ENCODE measurements at regions not wholly inside any gene's neighbourhood (a gene's known extent, or its start where the extent isn't known, plus 50 kb on each side); places are given as distances from the start of the nearest gene placed in this dataset.

DNA sequence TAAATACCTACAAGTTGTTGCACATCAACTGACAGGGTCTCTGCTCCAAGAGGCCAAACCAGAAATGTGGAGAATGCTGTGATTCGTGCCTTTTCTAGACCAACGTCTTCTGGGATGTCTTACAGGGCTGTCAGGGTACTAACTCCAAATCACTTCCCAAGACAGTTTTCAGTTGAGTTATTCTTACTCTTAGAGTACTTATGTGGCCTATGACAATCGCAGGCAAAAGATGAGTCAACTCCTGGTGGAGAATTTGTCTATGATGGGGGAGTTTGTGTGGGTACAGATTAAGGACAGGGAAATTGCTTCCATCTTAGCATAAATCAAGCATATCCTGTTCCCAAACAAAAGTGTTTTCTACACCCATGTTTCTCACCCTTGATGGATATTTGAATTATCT lies 734.8 kb downstream of the TNS3 start:
- no peak overlapping the region for H3K4me3 ChIP-seq (ENCODE audit: low read depth, low read length)

DNA sequence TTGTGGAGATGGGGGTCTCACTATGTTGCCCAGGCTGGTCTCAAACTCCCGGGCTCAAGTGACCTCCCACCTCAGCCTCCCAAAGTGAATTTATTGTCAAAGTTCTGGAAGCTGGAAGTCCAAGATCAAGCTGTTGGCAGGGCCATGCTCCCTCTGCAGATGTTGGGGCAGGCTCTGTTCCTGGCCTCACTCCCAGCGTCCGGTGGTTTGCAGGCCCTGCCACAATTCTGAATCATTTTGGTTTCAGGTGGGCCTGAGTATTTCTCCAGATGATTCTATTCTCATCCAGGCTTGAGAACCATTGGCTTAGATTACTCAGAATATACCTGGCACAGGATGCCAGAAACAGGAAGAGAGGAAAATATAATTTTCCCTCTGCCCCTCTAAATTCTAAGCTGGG lies 737.4 kb downstream of the TNS3 start:
- DNase-seq (ENCODE audit: low read depth) = no peak
- TF ChIP-seq, protein P1, sequence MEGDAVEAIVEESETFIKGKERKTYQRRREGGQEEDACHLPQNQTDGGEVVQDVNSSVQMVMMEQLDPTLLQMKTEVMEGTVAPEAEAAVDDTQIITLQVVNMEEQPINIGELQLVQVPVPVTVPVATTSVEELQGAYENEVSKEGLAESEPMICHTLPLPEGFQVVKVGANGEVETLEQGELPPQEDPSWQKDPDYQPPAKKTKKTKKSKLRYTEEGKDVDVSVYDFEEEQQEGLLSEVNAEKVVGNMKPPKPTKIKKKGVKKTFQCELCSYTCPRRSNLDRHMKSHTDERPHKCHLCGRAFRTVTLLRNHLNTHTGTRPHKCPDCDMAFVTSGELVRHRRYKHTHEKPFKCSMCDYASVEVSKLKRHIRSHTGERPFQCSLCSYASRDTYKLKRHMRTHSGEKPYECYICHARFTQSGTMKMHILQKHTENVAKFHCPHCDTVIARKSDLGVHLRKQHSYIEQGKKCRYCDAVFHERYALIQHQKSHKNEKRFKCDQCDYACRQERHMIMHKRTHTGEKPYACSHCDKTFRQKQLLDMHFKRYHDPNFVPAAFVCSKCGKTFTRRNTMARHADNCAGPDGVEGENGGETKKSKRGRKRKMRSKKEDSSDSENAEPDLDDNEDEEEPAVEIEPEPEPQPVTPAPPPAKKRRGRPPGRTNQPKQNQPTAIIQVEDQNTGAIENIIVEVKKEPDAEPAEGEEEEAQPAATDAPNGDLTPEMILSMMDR (conservative IDR thresholded peaks at IDR 0.05; ENCODE audit: low read depth, low read length) = no peak
- H3K4me3 ChIP-seq (ENCODE audit: low read depth, low read length) = no peak overlapping the region

More for the DNA sequence above, 734.8 kb downstream of the TNS3 start:
- TF ChIP-seq, protein P1 (conservative IDR thresholded peaks at IDR 0.05; ENCODE audit: low read depth, low read length) = no peak
- DNase-seq (ENCODE audit: low read depth) = no peak

DNA sequence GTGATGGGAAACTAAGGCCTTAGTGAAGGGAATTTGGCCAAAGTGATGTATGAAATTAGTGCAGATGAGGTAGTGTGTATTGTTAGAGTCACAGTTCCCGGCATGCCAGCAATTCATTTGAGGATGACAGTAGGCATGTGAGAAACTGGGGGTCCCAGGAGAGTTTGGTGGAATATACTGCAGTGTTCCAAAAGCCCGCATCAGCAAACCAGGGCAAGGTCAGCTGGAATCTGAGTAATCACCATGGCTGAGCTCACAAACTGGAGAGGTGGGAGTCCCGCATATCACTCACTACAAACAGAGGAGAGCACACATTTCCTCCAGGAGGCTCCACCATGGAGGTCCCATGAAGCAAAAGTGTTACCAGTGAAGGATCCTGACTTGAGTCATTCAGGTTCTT lies 740.7 kb downstream of the TNS3 start:
- DNase-seq (ENCODE audit: low read depth) = no peak
- TF ChIP-seq, protein P1 (conservative IDR thresholded peaks at IDR 0.05; ENCODE audit: low read depth, low read length) = no peak
- H3K4me3 ChIP-seq (ENCODE audit: low read depth, low read length) = no peak overlapping the region

DNA sequence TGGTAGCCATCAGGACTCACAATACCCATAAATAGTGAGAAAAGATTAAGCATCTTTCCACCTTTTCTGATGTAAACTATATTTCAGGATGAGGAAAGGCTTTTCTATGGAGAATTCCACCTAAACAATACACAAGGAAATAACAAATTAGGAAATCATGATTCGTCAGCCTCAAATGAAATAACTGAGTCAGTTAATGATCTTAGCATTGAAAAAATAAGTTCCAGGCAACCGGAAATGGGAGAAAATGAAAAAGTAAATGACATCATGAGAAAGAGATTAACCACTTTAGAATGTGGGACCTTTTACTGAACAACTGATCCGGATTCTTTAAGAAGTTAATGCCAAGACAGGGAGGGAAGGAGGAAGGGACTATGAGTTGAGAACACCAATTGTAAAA lies 742.3 kb downstream of the TNS3 start:
- DNase-seq (ENCODE audit: low read depth) = no peak
- no peak overlapping the region for H3K4me3 ChIP-seq (ENCODE audit: low read depth, low read length)
- TF ChIP-seq, protein P1 (conservative IDR thresholded peaks at IDR 0.05; ENCODE audit: low read depth, low read length) = no peak

DNA sequence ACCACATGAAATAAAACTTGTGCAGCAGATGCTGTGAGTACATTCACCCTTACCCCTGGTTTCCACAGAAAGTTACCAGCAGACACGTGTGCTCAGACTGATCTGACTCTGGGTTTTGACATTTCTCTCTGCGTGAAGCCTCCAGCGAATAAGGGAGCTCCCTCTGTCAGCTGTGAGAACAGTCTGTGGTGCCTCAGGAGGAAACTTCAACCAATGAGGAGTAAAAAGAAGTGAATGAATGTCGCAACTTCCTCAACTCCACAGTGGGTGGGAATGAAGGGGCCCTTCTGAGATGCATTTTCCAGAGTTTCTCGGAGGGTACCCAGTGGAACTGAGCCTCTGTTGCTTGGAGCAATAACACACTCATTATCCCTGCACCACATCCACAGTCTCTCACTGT lies 743.4 kb downstream of the TNS3 start:
- no peak overlapping the region for H3K4me3 ChIP-seq (ENCODE audit: low read depth, low read length)
- TF ChIP-seq, protein P1 (conservative IDR thresholded peaks at IDR 0.05; ENCODE audit: low read depth, low read length) = no peak
- peak; percentile 47 for DNase-seq (ENCODE audit: low read depth)

DNA sequence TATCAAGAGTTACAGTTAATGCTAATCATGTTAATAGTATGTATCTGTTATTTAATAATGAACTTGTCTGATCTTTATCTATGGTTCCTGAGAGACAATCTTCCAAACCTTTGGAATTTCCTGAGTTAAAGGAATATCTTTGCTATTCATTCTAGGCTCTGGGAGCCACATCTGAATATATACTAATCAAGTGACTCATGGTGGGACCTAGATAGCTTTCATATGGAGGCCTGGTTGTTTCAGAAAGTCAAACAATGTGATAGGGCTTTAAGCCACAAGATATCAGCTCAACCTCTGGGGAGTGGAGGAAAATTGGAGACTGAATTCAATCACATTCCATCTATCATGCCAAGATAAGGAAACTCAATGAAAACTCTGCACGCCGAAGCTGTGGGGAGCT lies 746.4 kb downstream of the TNS3 start:
- DNase-seq (ENCODE audit: low read depth) = no peak
- TF ChIP-seq, protein P1 (conservative IDR thresholded peaks at IDR 0.05; ENCODE audit: low read depth, low read length) = no peak
- no peak overlapping the region for H3K4me3 ChIP-seq (ENCODE audit: low read depth, low read length)

DNA sequence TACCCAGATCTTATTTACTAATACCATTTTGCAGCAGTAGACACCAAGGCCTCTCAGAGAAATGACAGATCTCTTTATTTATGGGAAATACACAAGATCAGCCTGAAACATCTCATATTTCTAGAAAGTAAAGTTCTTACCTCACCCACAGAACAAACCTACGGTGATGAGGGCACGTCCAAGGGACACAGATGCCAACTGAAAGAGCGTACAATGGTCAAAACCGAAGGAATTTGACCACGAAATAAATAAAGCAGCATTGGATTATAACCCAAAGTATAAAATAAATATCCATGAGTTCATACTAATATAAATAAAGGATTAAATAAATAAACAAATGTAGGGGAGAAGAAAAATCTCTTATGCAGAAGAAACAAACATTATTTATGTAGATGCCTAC lies 747.0 kb downstream of the TNS3 start:
- H3K4me3 ChIP-seq (ENCODE audit: low read depth, low read length) = no peak overlapping the region
- TF ChIP-seq, protein P1 (conservative IDR thresholded peaks at IDR 0.05; ENCODE audit: low read depth, low read length) = no peak
- DNase-seq (ENCODE audit: low read depth) = no peak
